ENCODE measurements at regions not wholly inside any gene's neighbourhood (a gene's known extent, or its start where the extent isn't known, plus 50 kb on each side); places are given as distances from the start of the nearest gene placed in this dataset.

DNA sequence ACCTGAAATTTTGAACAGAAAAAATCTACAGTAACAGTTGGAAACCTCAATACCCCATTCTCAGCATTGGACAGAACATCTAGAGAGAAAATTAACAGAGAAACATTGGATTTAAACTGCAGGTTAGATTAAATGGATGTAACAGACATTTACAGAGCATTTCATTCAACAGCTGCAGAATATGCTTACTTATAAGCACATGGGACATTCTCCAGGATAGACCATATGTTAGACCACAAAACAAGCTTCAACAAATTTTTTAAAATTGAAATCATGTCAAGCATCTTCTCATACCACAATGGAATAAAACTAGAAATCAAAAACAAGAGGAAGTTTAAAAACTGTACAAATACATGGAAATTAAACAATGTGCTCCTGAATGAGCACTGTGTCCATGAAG lies 316.3 kb downstream of the FAM170A start:
- Histone ChIP-seq H3K4me1 (ENCODE audit: insufficient read depth, low read length) (no peaks in the 10 kb centered on the region), H3K79me2 (ENCODE audit: insufficient read depth, low read length) (no peaks in the 10 kb centered on the region), H3K27me3 (ENCODE audit: insufficient read depth, low read length) (no peaks in the 10 kb centered on the region), H3K36me3 (ENCODE audit: insufficient read depth, low read length) (no peaks in the 10 kb centered on the region), H3K9me3 (ENCODE audit: low read depth, low read length) (no peaks in the 10 kb centered on the region), H3K27ac (ENCODE audit: low read depth, low read length) (no peak overlapping the region), H3K4me2 (ENCODE audit: insufficient read depth, low read length) (no peak overlapping the region), H3K4me3 (ENCODE audit: insufficient read depth, low read length) (no peak overlapping the region), H2AFZ (ENCODE audit: low read length) (no peak overlapping the region), H4K20me1 (ENCODE audit: insufficient read depth, low read length) (no peaks in the 10 kb centered on the region)
- TF ChIP-seq, protein P1, sequence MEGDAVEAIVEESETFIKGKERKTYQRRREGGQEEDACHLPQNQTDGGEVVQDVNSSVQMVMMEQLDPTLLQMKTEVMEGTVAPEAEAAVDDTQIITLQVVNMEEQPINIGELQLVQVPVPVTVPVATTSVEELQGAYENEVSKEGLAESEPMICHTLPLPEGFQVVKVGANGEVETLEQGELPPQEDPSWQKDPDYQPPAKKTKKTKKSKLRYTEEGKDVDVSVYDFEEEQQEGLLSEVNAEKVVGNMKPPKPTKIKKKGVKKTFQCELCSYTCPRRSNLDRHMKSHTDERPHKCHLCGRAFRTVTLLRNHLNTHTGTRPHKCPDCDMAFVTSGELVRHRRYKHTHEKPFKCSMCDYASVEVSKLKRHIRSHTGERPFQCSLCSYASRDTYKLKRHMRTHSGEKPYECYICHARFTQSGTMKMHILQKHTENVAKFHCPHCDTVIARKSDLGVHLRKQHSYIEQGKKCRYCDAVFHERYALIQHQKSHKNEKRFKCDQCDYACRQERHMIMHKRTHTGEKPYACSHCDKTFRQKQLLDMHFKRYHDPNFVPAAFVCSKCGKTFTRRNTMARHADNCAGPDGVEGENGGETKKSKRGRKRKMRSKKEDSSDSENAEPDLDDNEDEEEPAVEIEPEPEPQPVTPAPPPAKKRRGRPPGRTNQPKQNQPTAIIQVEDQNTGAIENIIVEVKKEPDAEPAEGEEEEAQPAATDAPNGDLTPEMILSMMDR (IDR thresholded peaks at IDR 0.05; ENCODE audit: extremely low read depth, low read depth, low read length) = no peak
- no peak for DNase-seq (ENCODE audit: insufficient read length, low spot score, missing footprints)

DNA sequence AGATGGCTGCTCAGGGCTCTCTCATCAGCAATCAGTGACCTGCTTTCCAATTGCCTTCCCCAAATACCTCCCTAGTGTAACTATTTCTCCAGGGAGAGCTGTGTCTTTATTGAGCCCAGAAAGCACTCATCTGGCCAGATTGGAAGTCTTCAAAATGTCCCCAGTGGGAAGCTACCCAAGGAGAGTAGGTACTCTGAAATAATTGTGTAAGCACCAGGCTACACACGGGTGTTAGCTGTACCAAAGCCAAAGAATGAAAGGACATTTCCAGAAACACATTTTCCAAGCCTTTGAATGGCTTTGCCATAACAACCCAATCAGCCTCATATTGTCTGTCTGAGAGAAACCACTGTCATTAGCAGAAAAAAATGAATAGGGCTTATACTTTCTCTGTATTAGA lies 318.8 kb downstream of the FAM170A start:
- Histone ChIP-seq H3K9me3 (ENCODE audit: low read depth, low read length) (no peaks in the 10 kb centered on the region), H3K4me1 (ENCODE audit: insufficient read depth, low read length) (no peaks in the 10 kb centered on the region), H3K36me3 (ENCODE audit: insufficient read depth, low read length) (no peaks in the 10 kb centered on the region), H4K20me1 (ENCODE audit: insufficient read depth, low read length) (no peaks in the 10 kb centered on the region), H2AFZ (ENCODE audit: low read length) (no peak overlapping the region), H3K79me2 (ENCODE audit: insufficient read depth, low read length) (no peaks in the 10 kb centered on the region), H3K4me2 (ENCODE audit: insufficient read depth, low read length) (no peak overlapping the region), H3K4me3 (ENCODE audit: insufficient read depth, low read length) (no peak overlapping the region), H3K27me3 (ENCODE audit: insufficient read depth, low read length) (no peaks in the 10 kb centered on the region), H3K27ac (ENCODE audit: low read depth, low read length) (no peak overlapping the region)
- TF ChIP-seq, protein P1 (IDR thresholded peaks at IDR 0.05; ENCODE audit: extremely low read depth, low read depth, low read length) = no peak
- DNase-seq (ENCODE audit: insufficient read length, low spot score, missing footprints) = no peak

DNA sequence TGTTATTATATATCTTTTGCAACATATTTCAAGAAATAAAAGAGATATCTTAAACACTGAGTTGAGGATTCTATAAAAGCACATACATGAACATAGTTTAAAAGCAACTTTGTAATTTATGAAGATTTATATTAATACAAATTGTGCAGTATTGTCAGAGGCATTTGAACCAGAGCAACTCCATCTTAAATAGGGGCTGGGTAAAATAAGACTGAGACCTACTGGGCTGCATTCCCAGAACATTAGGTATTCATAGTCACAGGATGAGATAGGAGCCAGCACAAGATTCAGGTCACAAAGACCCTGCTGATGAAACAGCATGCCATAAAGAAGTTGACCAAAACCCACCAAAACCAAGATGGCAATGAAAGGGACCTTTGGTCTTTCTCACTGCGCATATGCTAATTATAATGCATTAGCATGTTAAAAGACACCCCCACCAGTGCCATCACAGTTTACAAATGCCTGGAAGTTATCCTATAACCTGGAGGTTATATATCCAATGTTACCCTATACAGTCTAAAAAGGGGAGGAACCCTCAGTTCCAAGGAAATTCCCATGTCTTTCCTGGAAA lies 320.2 kb downstream of the FAM170A start:
- H3K27me3 ChIP-seq (ENCODE audit: insufficient read depth, low read length) = no peaks in the 10 kb centered on the region
- H3K4me1 ChIP-seq (ENCODE audit: insufficient read depth, low read length) = no peaks in the 10 kb centered on the region
- no peak for DNase-seq (ENCODE audit: insufficient read length, low spot score, missing footprints)
- H3K4me2 ChIP-seq (ENCODE audit: insufficient read depth, low read length) = no peak overlapping the region
- no peaks in the 10 kb centered on the region for H4K20me1 ChIP-seq (ENCODE audit: insufficient read depth, low read length)
- no peaks in the 10 kb centered on the region for H3K9me3 ChIP-seq (ENCODE audit: low read depth, low read length)
- no peaks in the 10 kb centered on the region for H3K36me3 ChIP-seq (ENCODE audit: insufficient read depth, low read length)
- H2AFZ ChIP-seq (ENCODE audit: low read length) = no peak overlapping the region
- H3K79me2 ChIP-seq (ENCODE audit: insufficient read depth, low read length) = no peaks in the 10 kb centered on the region
- H3K4me3 ChIP-seq (ENCODE audit: insufficient read depth, low read length) = no peak overlapping the region
- no peak overlapping the region for H3K27ac ChIP-seq (ENCODE audit: low read depth, low read length)
- TF ChIP-seq, protein P1 (IDR thresholded peaks at IDR 0.05; ENCODE audit: extremely low read depth, low read depth, low read length) = no peak

DNA sequence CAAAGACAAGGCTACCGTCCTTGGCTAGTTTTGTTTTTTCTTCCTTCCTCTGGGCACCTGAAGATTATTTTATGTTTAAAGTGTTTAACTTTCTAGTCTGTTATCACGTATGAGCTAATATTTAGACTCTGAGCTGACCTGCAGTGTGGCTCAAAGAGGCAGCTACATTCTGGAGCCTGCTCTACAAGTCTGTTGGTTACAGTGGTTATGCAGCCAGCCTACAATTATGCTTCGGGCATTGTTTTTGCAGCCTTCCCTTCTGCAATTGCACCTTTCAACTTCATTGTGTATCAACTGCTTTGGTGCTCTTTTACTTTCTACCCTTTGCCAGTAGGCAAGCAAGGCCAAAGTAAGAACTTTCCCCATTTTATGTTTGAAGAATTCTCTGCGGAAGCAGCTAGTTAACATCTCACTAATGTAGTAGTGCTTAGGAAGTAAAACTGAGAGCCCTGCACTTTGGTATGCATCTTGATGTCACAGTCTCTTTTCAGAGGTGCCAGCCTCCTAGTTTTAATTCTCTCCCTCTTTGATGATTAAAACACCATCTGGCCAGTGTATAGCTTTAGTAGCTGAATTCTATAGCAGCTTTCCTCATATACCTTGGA lies 322.1 kb downstream of the FAM170A start:
- Histone ChIP-seq H3K36me3 (ENCODE audit: insufficient read depth, low read length) (no peaks in the 10 kb centered on the region), H2AFZ (ENCODE audit: low read length) (no peak overlapping the region), H3K4me3 (ENCODE audit: insufficient read depth, low read length) (no peak overlapping the region), H3K27ac (ENCODE audit: low read depth, low read length) (no peak overlapping the region), H3K4me2 (ENCODE audit: insufficient read depth, low read length) (no peak overlapping the region), H3K27me3 (ENCODE audit: insufficient read depth, low read length) (no peaks in the 10 kb centered on the region), H4K20me1 (ENCODE audit: insufficient read depth, low read length) (no peaks in the 10 kb centered on the region), H3K9me3 (ENCODE audit: low read depth, low read length) (no peaks in the 10 kb centered on the region), H3K4me1 (ENCODE audit: insufficient read depth, low read length) (no peaks in the 10 kb centered on the region), H3K79me2 (ENCODE audit: insufficient read depth, low read length) (no peaks in the 10 kb centered on the region)
- DNase-seq (ENCODE audit: insufficient read length, low spot score, missing footprints) = no peak
- TF ChIP-seq, protein P1 (IDR thresholded peaks at IDR 0.05; ENCODE audit: extremely low read depth, low read depth, low read length) = no peak
